Activated CD8-positive, alpha-beta memory T cell treated with anti-CD3 and anti-CD28 coated beads, Interleukin-2, amount 50 U/mL, for 24 hours (primary cell): ENCODE measurements at regions not wholly inside any gene's neighbourhood (a gene's known extent, or its start where the extent isn't known, plus 50 kb on each side); places are given as distances from the start of the nearest gene placed in this dataset.
"Not testable (repeated sequence)": the region's sequence is repeated elsewhere in the genome, so short reads cannot be mapped to it uniquely, and the experiment has no call there.

ENCODE experiments used
- DNase-seq: peaks from one replicate; pipeline ENCODE4 v3.0.0-alpha.2; 2020; ENCODE audit errors: extremely low read depth

DNA sequence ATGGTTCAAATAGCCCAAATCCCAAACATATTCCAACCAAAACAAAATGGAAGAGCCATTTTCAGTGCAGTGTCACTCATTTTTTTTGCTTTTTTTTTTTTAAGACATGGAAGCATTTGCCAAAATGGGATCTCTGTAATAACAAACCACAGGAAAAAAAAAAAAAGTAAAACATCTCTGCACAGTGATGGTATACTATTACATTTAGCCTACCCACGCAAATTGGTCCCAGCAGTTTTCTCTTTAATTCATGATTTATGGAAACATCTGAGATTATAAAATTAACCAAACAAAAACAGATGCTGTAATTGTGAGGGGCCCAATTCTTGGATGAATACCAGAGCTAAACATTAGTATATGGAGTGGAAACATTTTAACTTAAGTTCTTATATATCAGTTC, 566.6 kb downstream of the ZNF608 start:
- no peak for DNase-seq

DNA sequence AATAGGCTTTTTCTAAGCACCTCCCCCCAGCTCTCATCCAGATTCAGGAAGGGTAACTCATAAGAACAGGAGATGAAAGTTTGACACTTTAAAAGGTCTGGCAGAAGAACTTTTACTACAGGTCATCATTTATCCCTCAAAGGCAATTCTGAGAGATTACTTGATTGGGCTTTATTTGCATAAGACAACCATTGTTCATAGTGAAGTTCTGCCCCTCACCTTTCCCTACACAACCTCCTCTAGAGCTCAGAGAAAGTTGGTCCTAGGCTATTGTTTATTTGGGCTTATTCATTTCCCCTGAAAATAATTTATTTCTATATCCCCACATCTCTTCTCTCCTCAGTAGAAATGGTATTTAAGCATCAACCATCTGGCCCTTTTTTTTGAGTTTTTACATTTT, 568.4 kb downstream of the ZNF608 start:
- DNase-seq = no peak

DNA sequence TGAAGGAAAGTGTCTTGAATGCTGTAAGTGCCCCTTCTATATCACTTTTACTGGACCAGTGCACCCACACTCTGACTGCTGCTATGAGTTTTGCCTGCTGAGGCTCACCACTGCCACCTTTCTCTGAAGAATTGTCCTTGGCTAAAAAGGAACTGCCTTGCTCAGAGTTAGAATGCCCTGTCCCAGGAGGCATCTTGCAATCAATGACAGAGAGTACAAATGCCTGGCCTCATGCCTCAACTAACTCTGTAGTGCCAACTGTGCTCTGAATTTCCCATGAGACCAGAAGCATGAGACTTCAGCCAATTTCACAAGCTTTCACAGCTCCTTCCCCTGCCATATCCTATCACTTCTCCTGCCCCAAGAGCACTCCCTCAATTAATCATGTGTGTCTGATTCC, 569.7 kb downstream of the ZNF608 start:
- no peak for DNase-seq

DNA sequence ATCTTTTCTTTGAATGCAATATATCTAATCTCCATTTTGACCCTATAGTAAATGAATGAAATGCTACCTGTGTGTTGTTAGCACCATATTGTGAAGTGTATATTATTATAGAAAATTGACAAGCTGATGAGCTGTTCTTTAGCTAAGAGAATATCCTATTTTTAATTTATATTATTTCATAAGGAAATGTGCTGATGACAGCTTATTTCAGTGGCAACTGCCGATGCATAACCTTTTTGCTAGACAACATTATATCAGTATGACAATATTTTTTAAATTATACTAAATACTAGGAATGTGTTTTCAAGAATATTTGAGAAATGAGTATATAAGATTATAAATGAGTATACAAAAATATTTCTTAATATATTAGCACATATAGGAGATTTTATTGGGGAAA, 573.1 kb downstream of the ZNF608 start:
- DNase-seq = no peak

DNA sequence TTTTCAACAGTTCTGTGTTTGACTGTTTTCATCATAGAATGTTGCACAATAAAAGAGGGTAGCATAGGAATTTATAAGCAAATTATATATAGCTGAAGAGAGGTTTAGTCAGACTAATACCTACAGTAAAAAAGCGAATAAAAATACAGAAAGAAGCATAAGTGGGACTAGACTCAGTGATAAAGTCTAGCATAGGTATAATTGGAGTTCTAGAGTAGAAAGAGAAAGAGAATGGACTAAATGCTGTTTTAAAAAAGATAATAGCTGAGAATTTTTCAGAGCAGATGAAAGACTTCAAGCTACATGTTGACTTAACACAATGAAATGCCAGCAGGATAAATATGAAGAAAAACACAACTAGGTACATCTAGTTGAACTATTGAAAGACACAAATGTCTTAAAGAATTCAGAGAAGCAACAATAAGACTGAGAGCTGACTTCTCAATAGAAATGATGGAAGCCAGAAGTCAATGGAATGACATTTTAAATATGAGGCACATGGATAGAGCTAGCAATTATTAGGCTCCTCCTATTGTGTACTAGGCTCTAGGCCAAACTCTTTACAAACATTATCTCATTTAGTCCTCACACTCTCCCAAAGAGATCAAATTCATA, 573.9 kb downstream of the ZNF608 start:
- no peak for DNase-seq

DNA sequence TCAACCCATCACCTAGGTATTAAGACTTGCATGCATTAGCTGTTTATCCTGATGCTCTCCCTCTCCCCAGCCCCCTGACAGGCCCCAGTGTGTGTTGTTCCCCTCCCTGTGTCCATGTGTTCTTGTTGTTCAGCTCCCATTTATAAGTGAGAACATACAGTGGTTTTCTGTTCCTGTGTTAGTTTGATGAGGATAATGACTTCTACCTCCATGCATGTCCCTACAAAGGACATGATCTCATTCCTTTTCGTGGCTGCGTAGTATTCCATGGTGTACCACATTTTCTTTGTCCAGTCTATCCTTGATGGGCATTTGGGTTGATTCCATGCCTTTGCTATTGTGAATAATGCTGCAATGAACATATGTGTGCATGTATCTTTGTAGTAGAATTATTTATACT, 578.3 kb downstream of the ZNF608 start:
- DNase-seq = not testable (repeated sequence)

DNA sequence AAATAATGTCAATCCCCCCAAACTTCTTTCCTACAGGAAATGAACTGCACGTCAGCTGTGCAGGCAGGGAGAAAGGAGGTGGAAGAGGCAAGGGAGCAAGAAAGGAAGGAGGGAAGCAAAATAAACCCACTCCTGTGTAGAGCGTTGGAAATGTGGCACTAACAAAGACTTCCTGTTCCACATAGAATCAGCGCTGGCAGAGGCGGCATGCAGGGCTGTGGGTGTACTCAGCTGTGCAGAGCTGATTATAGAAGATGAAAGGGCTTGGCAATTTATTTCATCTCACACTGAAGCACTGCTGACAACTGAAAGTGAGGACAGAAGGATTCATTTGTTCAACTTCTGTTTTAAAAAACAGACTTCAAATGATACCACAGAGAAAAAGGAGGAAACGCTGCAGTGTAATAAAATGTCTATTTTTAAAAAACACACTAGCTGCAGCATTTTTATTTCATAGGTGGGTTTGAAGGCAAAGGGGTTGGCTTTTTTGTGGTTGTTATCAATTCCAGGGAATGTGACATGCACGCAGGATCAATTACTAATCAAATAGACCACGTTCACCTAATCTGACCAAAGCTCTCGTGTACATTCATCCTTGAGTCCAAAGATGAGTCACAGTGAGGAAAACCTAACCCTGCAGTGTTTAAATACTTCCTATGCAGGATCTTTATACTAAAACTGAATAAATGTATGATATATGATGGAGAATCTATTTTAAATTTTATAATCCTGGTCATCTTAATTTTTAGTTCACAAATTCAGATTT, 583.5 kb downstream of the ZNF608 start:
- no peak for DNase-seq

DNA sequence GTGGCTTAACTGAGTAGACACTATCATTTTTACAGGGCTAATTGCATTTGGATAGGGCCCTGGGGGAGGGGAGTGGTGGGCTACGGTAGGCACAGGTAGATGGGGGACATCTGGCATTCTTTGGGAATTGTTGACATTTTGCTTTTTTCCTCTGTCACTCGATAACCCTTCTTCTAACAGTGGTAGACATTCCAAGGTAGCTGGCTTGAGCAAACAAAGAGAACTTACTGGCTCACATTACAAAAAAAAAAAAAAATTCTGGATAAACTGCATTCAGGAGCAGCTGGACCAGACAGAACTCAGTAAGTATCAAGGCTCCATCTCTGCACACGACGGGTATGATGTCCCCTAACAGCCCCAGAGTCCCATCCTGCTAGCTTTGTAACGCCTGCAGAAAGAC, 585.2 kb downstream of the ZNF608 start:
- DNase-seq = no peak

DNA sequence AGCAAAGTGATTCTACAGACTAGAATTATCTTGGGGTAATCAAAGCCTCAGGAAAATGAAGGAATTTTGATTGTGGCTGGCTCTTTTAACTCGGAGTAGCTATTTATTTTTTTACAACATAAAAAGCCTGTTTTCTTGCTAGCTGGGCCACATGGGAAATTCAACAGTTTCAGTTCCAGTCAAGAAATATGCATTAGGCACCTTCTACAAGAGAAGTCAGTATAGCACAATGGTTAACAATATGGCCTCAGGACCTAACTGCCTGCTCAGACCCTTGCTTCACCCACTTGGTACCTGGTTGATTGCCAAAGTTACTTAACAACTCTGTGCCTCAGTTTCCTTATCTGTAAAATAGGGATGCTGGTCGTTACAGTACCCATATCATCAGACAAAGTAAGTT, 586.2 kb downstream of the ZNF608 start:
- no peak for DNase-seq

DNA sequence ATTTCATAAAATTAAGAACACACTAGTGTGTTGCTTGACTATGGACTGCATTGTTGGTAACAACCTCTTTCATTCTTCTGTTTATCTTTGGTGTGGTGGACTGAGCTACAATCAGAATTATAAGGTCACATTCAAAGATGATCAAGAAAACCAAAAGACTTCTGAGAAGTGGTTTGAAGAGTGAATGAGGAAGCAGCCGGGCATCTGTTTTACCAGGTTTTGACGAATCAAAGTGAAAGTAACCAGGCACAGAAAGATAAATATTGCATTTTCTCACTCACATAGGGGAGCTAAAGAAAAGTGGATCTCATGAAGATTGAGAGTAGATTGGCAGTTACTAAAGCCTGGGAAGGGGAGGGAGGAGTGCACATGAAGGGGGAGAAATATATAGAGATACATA, 589.1 kb downstream of the ZNF608 start:
- no peak for DNase-seq

DNA sequence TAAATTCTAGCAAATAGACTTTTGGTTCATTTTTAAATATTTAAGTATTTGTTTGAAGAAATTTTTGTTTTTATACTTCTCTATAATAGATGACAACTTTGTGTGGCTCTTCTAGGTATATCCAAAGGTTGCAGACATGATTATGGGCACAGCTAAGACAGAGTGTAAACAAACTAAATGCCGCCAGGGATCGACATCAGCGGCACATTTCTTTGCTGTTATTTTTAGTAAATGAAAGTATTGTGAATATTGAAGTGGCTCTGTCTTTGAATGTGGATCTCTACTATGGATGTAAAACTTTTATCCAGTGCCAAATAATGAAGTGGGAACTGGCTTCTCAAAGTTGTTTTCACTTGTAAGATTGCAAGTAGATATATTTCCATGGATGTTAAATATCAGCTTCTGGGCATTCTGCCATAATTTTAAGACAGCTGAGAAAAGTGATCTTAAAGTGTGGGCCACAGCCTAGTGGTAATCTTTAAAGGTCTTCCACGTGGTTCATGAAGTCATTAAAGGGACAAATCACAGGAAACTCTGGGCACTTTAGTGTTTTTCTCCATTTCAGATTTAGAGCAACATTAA, 589.9 kb downstream of the ZNF608 start:
- DNase-seq = no peak

DNA sequence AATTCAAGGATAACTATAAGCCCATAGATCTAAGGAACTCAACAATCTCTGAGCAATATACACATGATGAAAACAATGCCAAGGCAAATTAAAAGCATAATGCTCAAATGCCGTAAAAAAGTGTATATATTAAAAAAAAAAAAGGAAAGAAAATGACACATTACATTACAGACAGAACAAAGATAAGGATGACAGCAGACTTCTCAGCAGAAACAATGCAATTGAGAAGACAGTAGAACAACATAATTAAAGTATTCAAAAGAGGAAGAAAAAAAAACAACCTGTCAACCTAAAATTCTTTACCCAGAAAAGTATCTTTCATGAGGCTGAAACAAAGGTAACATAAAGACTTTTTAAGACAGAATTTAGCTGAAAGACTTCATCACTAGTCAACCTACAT, 591.7 kb downstream of the ZNF608 start:
- DNase-seq = no peak

DNA sequence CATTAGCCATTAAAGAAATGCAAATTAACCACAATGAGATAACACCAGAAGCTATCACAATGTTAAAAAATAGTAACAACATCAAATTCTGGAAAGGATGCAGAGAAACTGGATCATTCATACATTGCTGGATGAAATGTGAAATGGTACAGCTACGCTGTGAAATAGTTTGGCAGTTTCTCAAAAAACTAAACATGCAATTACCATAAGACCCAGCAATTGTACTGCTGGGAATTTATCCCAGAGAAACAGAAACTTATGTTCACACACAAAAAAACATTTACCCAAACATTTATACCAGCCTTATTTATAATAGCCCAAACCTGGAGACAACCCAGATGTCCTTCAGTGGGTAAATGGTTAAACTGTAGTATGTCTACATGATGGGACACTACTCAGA, 592.9 kb downstream of the ZNF608 start:
- no peak for DNase-seq

DNA sequence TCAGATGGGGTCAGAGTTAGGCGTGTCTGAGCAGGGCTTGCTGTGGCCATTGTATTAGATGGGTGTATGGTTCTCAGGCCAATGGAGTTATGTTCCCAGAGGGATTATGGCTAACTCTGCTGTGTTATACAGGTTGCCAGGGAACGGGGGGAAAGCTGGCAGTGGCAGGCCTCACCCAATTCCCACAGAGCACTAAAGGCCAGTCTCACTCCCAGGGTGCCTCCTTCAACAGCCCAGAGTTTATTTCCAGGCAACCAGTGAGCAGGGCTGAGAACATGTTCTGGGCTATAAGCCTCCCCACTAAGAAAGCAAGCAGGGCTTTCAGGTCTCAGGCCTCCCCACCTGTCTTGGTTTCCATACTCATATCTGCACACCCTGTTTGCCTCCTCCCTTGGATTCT, 597.9 kb downstream of the ZNF608 start:
- no peak for DNase-seq

DNA sequence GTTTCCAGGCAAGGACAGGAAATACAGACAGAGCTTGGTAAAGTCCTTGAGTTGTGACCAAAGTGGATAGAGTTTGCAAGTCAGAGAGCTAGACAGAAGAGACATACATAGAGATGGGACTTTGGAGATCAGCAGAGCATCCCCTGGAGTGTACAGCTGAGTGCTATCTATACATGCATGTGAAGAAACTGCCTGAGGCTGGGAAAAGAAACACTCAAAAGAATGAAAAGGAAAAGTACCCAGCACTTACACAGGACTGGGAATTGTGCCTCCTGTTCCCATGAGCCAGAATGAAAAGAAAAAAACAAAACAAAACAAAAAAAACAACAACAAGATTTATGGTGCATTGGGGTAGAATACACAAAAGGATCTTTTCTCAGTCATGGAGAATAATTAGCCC, 606.4 kb downstream of the ZNF608 start:
- DNase-seq = no peak

DNA sequence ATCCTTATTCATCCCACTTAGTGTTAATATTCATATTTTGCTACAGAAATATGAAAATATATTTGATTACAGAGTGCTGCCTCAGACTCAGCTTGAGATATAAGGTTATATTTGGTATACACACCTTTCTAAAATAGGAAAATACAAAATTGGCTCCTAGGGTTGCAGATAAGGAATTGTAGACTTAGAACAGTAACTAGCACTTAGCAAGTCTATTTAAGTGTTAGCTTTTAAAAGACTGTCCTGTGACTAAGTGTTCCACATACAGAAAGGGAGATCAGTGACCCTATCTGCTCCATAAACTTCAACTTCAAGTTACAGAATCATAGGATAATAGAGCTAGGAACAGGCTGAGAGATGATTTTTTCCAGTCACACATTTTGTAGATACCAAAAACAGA, 607.0 kb downstream of the ZNF608 start:
- no peak for DNase-seq

DNA sequence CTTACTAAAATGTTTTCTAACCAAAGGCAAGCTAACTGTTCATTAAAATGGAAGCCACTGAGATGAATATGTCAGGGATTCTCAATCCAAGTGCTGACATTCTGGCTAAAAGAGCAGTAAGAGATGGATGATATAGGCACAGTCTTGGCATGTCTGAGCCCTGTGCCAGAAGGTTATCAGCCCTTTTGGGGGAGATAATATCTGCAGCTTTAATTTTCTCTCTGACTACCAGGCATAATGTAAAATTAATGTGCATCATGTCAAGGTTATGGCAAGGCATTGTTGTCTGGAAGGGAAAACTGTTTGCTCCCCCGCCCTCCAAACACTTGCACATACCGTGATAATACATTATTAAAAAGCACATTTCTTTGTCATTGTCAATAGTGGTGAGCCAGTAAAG, 609.8 kb downstream of the ZNF608 start:
- DNase-seq = no peak

DNA sequence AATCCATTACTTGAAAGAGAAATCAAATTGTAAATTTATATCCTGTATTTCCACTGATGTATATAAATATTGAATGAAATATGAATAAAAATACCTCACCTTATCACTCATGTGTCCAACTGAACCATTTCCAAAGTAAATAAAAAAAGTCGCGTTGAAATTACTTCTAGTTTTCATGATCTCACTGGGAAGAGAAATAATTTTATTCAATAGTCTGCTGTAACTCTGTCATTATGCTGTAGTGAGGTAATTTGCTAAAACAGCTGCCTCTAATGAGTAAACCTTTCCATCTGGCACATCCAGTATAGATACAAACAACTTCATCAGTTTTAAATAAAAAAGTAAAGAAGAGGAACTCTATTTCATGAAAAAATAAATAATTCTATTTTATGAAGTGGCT, 611.5 kb downstream of the ZNF608 start:
- DNase-seq = no peak

DNA sequence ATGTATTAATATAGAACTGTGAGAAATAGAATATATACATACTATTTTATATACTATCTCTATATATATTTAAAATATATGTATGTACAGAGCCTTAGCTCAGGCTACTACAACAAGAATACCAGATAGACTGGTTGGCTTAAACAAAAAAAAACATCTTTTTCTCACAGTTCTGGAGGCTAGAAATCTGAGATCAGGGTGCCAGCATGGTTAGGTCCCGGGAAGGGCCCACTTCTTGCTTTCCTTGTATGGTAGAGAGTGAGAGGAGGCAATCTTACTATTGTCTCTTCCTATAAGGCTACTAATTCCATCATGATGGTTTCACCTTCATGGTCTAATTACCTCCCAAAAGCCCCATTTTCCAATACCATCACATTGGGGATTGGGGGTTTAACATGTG, 613.0 kb downstream of the ZNF608 start:
- no peak for DNase-seq

DNA sequence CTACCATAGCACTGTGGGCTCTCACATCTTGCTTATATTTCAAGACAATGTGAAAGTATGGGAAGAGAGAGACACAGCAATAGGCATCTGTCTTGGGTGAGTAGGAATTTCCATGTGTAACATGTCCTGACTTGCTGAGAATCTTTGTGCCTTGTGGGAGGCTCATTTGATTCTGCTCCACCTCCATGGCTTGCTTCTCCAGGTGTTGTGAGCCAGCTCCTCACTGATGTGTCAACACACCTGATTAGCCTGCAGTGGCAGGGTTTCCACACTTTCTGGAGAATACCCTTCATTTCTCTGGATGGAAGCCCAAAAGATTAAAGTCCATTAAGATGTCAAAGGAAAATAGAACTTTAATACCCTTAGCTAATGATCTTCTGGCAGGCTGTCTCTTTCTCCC, 613.6 kb downstream of the ZNF608 start:
- DNase-seq = no peak

DNA sequence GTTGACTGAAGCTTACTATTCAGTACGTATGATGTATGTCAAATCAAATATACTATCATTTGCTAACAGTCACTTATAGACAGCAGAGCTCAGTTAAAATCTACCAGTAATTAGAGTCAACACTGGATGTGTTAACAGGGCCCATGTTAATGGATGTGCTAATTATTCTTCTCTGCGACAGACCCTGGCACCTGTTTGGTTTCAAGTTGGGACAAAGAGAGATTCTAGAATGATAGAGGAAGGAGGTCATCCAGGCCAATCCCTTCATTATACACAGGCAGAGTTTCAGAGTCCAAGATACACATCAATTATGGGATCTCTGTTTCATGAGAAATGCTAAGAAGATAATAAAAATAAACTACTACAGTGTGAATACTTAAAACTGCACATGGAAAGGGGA, 615.0 kb downstream of the ZNF608 start:
- no peak for DNase-seq

DNA sequence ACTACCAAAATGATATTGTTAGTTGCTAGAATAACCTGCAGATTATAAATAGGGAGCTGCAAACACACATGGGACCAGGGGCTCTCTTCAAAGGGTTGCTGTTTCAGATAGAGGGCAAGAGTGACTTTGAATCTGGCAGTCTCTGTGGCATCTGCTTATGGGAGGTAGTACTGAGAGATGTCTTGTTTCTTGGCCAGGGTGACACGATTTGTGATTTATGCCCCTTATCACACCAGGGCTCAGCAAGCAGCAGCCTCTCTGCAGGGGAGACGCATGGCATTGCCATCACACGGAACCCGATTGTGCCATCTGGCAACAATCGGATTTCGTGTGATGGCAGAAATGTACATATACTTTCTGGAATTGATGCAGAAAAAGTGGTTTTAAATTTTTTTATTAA, 615.6 kb downstream of the ZNF608 start:
- no peak for DNase-seq

DNA sequence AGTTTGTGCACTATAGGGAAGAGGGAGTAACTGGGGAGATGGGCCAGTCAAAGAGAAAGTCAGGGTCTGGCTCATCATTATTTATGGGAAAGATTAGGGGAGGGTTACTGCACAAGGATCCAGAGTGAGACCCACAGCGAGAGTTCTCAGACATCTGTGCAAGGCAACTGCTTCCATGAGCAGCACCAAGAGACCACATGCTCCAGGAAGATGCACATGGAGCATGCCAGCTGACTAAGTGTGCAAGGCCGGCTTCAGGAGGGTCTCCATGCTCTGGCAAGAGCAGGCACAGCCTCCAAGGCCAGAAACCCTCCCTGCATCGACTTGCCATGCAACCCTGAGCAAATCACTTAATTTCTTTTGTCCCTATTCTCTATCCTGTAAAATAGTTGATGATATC, 616.9 kb downstream of the CSNK1G3 start:
- DNase-seq = no peak
